ENCODE measurements at regions not wholly inside any gene's neighbourhood (a gene's known extent, or its start where the extent isn't known, plus 50 kb on each side); places are given as distances from the start of the nearest gene placed in this dataset.
A peak's percentile ranks its signal among the peaks of the same experiment; 100 is the strongest.

DNA sequence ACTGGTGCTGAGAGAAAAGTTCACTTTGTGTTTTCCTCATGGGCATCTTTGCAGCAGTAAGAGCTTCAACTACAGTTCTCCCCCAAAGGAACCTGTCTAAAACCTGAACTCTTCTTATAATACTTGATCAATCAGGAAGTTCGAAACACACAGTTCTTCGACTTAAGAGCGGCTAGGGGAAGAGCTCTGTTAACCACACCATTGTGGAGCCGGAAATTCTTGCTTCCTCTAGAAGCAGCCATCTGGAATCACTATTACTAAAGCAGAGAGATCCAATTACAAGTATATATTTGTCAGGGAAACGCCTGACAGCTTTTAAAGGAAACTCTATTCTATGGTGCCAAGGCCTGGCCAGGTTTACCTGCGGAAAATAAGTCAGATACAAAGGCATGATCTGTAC is 337.3 kb upstream of the CBLB start:
- H3K4me3 ChIP-seq, result no peak overlapping the region
- 46% methylated on average over 6 of the region's 6 CpGs for WGBS (ENCODE audit: low lambda C conversion rate, missing lambda C conversion rate)
- DNase-seq (ENCODE audit: low spot score), result no peak
- no peaks in the 10 kb centered on the region for H3K79me2 ChIP-seq
- no peaks in the 10 kb centered on the region for H3K36me3 ChIP-seq (replicated peaks; ENCODE audit: insufficient read depth, low read depth)
- H3K27me3 ChIP-seq, result no peaks in the 10 kb centered on the region
- H3K4me2 ChIP-seq, result peak overlapping the region; percentile 15
- no peaks in the 10 kb centered on the region for H3K9me2 ChIP-seq (replicated peaks; ENCODE audit: insufficient read depth)
- H4K20me1 ChIP-seq (ENCODE audit: insufficient read depth, poor library complexity, severe bottlenecking), result no peaks in the 10 kb centered on the region
- no peaks in the 10 kb centered on the region for H3K4me1 ChIP-seq (ENCODE audit: insufficient read depth)
- no peak overlapping the region for H3K27ac ChIP-seq
- H2AFZ ChIP-seq, result no peak overlapping the region
- TF ChIP-seq CTCF (IDR thresholded peaks at IDR 0.05; ENCODE audit: poor library complexity), result no peak
- TF ChIP-seq EZH2 (IDR thresholded peaks at IDR 0.05; ENCODE audit: borderline replicate concordance), result no peak
- no peak for TF ChIP-seq EZH2phosphoT487 (IDR thresholded peaks at IDR 0.05; ENCODE audit: low read depth, severe bottlenecking, unreplicated experiment)
- no peaks in the 10 kb centered on the region for H3K9me3 ChIP-seq (ENCODE audit: low read depth)

DNA sequence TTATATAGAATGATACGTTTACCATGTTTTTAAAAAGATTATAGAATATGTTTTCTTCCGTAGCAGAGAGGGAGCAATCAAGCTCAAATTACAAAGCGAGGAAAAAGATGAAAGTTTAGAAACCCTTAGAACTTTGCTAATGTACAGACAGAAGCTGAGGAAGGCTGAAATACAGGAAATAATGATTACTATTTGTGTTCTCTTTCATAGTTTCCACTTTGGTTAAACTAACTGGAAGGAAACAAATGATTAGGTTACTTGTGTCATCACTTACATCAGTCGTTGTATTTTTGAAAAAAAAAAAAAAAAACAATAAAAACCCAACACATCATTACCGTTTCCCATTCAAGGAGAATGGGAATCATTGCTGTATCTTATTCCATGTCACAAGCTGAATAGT is 337.8 kb upstream of the CBLB start:
- Histone ChIP-seq H3K27ac (no peak overlapping the region), H3K4me2 (peak overlapping the region; percentile 15), H3K9me3 (ENCODE audit: low read depth) (no peaks in the 10 kb centered on the region), H3K9me2 (replicated peaks; ENCODE audit: insufficient read depth) (no peaks in the 10 kb centered on the region), H3K79me2 (no peaks in the 10 kb centered on the region), H3K27me3 (no peaks in the 10 kb centered on the region), H4K20me1 (ENCODE audit: insufficient read depth, poor library complexity, severe bottlenecking) (no peaks in the 10 kb centered on the region), H2AFZ (no peak overlapping the region), H3K36me3 (replicated peaks; ENCODE audit: insufficient read depth, low read depth) (no peaks in the 10 kb centered on the region), H3K4me1 (ENCODE audit: insufficient read depth) (no peaks in the 10 kb centered on the region), H3K4me3 (no peak overlapping the region)
- no peak for DNase-seq (ENCODE audit: low spot score)
- 54% methylated on average over 5 of the region's 5 CpGs for WGBS (ENCODE audit: low lambda C conversion rate, missing lambda C conversion rate)
- TF ChIP-seq EZH2phosphoT487 (IDR thresholded peaks at IDR 0.05; ENCODE audit: low read depth, severe bottlenecking, unreplicated experiment) (no peak), EZH2 (IDR thresholded peaks at IDR 0.05; ENCODE audit: borderline replicate concordance) (no peak), CTCF (IDR thresholded peaks at IDR 0.05; ENCODE audit: poor library complexity) (no peak)

GRCh38 chr3:106208251-106208650 is 339.4 kb upstream of the CBLB start:
- Histone ChIP-seq H3K9me2 (replicated peaks; ENCODE audit: insufficient read depth) (no peaks in the 10 kb centered on the region), H3K4me2 (no peak overlapping the region), H4K20me1 (ENCODE audit: insufficient read depth, poor library complexity, severe bottlenecking) (no peaks in the 10 kb centered on the region), H3K27me3 (no peaks in the 10 kb centered on the region), H3K27ac (no peak overlapping the region), H2AFZ (no peak overlapping the region), H3K36me3 (replicated peaks; ENCODE audit: insufficient read depth, low read depth) (no peaks in the 10 kb centered on the region), H3K9me3 (ENCODE audit: low read depth) (no peaks in the 10 kb centered on the region), H3K79me2 (no peaks in the 10 kb centered on the region), H3K4me3 (no peak overlapping the region), H3K4me1 (ENCODE audit: insufficient read depth) (no peaks in the 10 kb centered on the region)
- TF ChIP-seq CTCF (IDR thresholded peaks at IDR 0.05; ENCODE audit: poor library complexity), result no peak
- no peak for TF ChIP-seq EZH2phosphoT487 (IDR thresholded peaks at IDR 0.05; ENCODE audit: low read depth, severe bottlenecking, unreplicated experiment)
- no peak for TF ChIP-seq EZH2 (IDR thresholded peaks at IDR 0.05; ENCODE audit: borderline replicate concordance)
- DNase-seq (ENCODE audit: low spot score), result no peak
- 74% methylated on average over 4 of the region's 4 CpGs for WGBS (ENCODE audit: low lambda C conversion rate, missing lambda C conversion rate)

DNA sequence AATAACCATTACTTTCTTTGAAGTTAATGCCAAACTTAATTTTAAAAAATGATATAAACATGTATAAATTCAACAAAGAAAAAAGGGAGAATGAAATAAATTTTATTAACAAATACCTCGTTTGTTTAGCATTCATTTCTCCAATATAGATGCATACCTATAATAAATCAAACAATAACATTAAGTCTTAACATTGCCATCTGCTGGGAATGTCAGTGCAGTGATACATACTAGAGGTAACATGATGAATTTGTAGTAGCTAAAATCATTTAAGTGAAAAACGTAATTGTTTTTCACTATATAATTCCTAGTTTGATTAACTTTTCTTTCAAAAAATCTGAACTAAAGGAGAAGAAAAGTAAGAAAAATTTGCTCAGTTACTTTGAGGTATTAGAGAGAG is 340.2 kb upstream of the CBLB start:
- 56% methylated on average over 2 of the region's 2 CpGs for WGBS (ENCODE audit: low lambda C conversion rate, missing lambda C conversion rate)
- DNase-seq (ENCODE audit: low spot score), result no peak
- H4K20me1 ChIP-seq (ENCODE audit: insufficient read depth, poor library complexity, severe bottlenecking), result no peaks in the 10 kb centered on the region
- H3K79me2 ChIP-seq, result no peaks in the 10 kb centered on the region
- no peaks in the 10 kb centered on the region for H3K9me2 ChIP-seq (replicated peaks; ENCODE audit: insufficient read depth)
- H3K4me1 ChIP-seq (ENCODE audit: insufficient read depth), result no peaks in the 10 kb centered on the region
- no peaks in the 10 kb centered on the region for H3K27me3 ChIP-seq
- TF ChIP-seq EZH2phosphoT487 (IDR thresholded peaks at IDR 0.05; ENCODE audit: low read depth, severe bottlenecking, unreplicated experiment), result no peak
- peak; percentile 34 for TF ChIP-seq CTCF (IDR thresholded peaks at IDR 0.05; ENCODE audit: poor library complexity)
- TF ChIP-seq EZH2 (IDR thresholded peaks at IDR 0.05; ENCODE audit: borderline replicate concordance), result no peak
- H3K27ac ChIP-seq, result no peak overlapping the region
- no peak overlapping the region for H3K4me3 ChIP-seq
- no peak overlapping the region for H3K4me2 ChIP-seq
- no peaks in the 10 kb centered on the region for H3K9me3 ChIP-seq (ENCODE audit: low read depth)
- no peak overlapping the region for H2AFZ ChIP-seq
- H3K36me3 ChIP-seq (replicated peaks; ENCODE audit: insufficient read depth, low read depth), result no peaks in the 10 kb centered on the region
